ENCODE measurements at regions not wholly inside any gene's neighbourhood (a gene's known extent, or its start where the extent isn't known, plus 50 kb on each side); places are given as distances from the start of the nearest gene placed in this dataset.

GRCh38 chr1:87473203-87473661, 144.6 kb downstream of the LMO4 start:
- TF ChIP-seq CTCF (IDR thresholded peaks at IDR 0.05; ENCODE audit: insufficient read depth, low read length): no peak
- TF ChIP-seq GABPA (IDR thresholded peaks at IDR 0.05; ENCODE audit: low read depth): no peak

All from HL-60 (cell line).